T47D (cell line): ENCODE measurements at regions not wholly inside any gene's neighbourhood (a gene's known extent, or its start where the extent isn't known, plus 50 kb on each side); places are given as distances from the start of the nearest gene placed in this dataset.

Experiments used
- DNase-seq, 2 experiments: peaks; one replicate each; pipeline versions ENCODE4 v3.0.0 to v3.0.0-alpha.2; 2011 to 2012; ENCODE audit warnings: low read depth in 1 of 2, low spot score in 1 of 2
- JUND ChIP-seq: IDR thresholded peaks from 2 replicates; pipeline ENCODE4 v1.6.1; 2012; ENCODE audit warnings: low read depth
- in situ Hi-C: cut with HindIII; loops from 2 replicates; pipeline ENCODE4 v1.10.0; 2016; ENCODE audit warnings: low sequenced_read_pairs, low pct_unique_long_range_greater_than_20kb

- in situ Hi-C loops: no loop called here
Observed at GRCh38 chr12:127296591-127296990, 970.4 kb upstream of the TMEM132C start.

DNA sequence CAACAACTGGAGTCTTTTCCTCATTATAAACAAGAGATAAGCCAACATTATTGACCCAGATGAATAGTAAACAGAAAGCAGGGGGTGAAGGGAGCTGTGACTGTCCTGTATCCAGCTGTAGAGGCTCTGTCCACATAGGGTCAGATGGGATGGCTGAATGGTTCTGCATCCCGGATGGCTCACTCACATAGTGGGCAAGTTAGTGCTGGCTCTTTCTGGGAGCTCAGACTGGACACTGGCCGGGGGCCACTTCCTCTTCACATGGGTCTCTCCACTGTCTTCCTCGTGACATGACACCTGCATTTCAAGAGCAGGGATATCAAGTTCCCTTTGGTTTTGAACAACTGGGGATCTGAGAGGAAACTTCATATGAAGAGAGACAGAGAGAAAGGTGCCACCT lies 969.6 kb upstream of the TMEM132C start:
- in situ Hi-C loops: no loop called here

More at GRCh38 chr12:127296591-127296990, 970.4 kb upstream of the TMEM132C start:
- TF ChIP-seq JUND: no peak
- DNase-seq: no peak

GRCh38 chr12:127300075-127300474 lies 966.9 kb upstream of the TMEM132C start:
- in situ Hi-C loops: no loop called here
- no peak for TF ChIP-seq JUND
- DNase-seq: no peak

More for the DNA sequence above, 969.6 kb upstream of the TMEM132C start:
- no peak for DNase-seq
- no peak for TF ChIP-seq JUND

DNA sequence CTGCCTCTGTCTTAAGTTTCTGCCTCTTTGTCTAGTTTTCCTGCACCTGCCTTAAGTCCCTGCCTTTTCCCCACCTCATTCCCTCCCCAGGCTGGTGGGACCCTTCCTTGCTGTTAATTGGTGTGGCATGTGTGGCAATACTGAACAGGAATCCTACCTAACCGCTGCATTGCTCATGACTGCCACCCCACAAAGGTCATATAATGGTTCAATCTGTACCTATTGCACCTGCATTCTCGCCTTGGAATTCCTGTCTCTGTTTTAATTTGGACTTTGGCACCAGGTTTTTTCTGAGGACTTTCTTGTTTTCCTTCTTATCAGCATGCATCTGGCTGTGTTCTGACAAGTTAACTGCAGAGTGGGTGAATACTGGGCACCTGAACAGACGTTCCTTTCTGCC lies 966.2 kb upstream of the TMEM132C start:
- no peak for TF ChIP-seq JUND
- in situ Hi-C loops: no loop called here
- DNase-seq: no peak

DNA sequence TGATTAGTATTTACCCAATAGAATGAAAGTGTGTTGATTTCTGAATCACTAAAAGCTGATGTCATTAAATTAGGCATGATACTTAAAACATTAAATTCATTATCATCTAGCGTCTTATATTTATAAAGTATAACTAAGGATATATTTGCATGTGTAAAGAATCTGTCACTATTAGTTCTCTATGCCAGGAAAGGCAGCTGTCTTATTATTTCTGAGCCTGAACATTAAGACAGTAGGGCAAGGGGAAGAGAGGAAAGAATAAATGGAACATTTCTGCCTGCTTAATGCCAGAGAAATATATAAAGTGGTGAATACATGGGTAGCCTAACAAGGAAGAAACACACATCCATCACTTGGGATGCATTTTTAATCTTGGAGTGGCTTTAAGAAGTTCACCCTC lies 965.1 kb upstream of the TMEM132C start:
- no peak for TF ChIP-seq JUND
- in situ Hi-C loops: no loop called here
- no peak for DNase-seq

DNA sequence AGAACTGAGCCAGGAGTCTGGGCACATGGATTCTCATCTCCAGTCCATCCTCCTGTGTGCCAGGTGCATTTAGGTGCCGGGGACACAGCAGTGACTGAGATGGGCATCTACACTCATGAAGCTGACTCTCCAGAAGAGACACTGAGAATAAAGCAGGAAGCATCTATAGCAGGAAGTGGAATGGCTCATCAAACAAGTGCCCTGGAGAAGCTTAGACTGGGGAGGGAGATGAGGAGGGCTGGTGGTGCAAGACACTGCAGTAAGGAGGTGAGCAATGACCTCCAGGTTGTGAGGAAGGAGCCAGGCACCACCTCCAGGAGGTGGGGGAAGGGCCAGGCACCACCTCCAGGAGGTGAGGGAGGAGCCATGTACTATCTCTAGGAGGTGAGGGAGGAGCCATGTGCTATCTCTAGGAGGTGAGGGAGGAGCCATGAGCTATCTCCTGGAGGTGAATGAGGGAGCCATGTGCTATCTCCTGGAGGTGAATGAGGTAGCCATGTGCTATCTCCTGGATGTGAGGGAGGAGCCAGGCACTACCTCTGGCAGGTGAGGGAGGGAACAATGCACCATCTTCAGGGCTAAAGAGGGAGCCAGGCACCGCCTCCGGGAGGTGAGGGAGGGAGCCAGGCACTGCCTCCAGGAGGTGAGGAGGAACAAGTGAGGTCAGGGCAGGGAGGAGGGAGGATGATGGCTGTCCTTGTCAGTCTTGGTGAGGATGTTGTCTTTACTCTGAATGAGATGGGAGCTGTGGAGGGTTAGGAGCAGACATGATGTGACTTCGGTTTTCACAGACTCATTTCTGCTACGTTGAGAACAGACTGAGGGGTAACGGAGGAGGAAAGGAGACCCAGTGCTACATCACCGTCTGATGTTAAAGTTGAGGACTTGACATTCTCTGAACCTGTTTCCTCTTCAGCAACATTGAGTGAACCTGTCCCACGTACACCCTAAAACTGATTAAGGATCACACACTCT lies 961.9 kb upstream of the TMEM132C start:
- in situ Hi-C loops: no loop called here
- no peak for DNase-seq
- no peak for TF ChIP-seq JUND

GRCh38 chr12:127306604-127307215 lies 960.3 kb upstream of the TMEM132C start:
- in situ Hi-C loops: no loop called here
- TF ChIP-seq JUND: no peak
- DNase-seq: no peak

- no peak for DNase-seq
- in situ Hi-C loops: no loop called here
- TF ChIP-seq JUND: no peak
Observed at GRCh38 chr12:127307528-127307927, 959.4 kb upstream of the TMEM132C start.

DNA sequence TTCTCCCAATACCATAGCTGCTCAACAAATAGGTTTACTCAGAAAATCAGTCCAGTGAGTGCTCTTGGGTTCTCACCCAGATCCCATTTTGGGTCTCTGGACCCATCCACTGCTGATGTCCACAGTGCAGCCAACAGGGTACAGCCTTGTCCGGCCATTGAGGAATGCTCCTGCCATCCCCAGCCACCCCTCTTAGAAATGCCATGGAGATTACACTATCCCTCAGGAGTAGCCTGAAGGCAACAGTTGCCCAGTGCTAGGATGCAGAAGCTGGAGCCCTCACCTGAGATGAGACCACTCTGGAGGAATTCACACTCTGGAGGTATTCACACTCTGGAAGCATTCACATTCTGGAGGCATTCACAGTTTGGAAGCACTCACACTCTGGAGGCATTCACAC lies 958.8 kb upstream of the TMEM132C start:
- DNase-seq: no peak
- TF ChIP-seq JUND: no peak
- in situ Hi-C loops: no loop called here

GRCh38 chr12:127310548-127310947 lies 956.4 kb upstream of the TMEM132C start:
- DNase-seq: no peak
- no peak for TF ChIP-seq JUND
- in situ Hi-C loops: no loop called here

GRCh38 chr12:127311720-127312364 lies 955.1 kb upstream of the TMEM132C start:
- in situ Hi-C loops: no loop called here
- no peak for DNase-seq
- TF ChIP-seq JUND: no peak

DNA sequence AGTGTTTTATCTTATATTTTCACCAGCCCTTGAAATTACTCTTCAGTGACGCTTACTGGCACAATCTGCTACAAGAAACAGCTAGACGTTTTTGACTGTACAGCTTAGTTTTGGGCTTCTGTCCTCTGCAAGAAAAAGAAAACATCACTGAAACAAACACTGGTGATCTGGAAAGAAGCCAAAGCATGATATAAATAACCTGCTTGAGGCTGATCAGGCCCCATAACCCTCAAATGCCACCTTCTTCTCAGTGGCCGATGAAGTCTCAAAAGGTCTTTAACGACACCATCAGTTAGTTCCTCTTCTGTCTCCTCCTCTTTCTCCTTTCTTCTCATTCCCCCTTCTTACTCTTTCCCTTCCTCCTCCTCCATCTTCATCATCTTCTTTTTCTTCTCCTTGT lies 942.3 kb upstream of the TMEM132C start:
- DNase-seq: no peak
- in situ Hi-C loops: no loop called here
- TF ChIP-seq JUND: no peak

DNA sequence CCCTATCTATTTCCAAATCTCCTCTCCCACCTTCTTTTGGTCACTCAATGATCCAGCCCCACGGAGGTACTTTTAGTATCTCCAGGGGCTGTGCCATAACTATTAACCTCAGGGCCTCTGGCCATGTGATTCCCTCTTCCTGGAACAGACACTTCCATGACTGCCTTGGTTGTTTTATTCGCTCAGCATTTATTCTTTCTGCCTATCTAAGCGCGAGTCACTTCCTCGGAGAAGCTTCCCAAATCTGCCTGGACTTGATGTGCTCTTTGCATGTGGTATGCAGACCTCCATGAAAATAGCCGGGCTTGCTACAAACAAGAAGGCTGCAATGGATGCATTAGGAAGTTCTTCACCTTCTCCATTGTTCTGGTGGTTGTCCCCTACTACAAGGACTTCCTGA lies 939.0 kb upstream of the TMEM132C start:
- in situ Hi-C loops: no loop called here
- TF ChIP-seq JUND: no peak
- DNase-seq: no peak
